C4-2B (cell line): ENCODE measurements at regions not wholly inside any gene's neighbourhood (a gene's known extent, or its start where the extent isn't known, plus 50 kb on each side); places are given as distances from the start of the nearest gene placed in this dataset.

Experiments
- ZFX ChIP-seq: fragments of 450-650 bp; IDR thresholded peaks from 2 replicates; pipeline ENCODE4 v1.6.1; 2017
- TF ChIP-seq, protein P1 (sequence below): fragments of 450-650 bp; conservative IDR thresholded peaks from 2 replicates; pipeline ENCODE4 v1.5.1; 2017; ENCODE audit warnings: mild to moderate bottlenecking

DNA sequence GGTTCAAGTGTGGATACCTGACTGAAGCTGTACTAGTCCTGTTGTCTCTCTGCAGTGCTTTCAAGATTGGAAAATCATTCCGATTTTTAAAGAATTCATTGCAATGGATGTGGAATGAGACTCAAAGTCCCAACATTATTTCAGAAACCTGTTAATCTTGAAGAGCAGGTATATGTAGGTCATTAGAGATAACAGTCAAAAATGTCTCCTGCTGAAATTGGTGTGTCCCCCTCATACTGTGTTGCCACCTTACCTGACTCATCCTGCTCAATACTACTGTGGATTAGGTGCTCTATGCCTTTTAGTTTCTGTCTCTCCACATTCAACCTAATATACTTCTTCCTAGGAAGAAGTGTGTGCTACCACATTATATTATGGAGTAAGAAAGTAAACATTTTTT is 91.1 kb upstream of the NR3C1 start:
- TF ChIP-seq, protein P1, sequence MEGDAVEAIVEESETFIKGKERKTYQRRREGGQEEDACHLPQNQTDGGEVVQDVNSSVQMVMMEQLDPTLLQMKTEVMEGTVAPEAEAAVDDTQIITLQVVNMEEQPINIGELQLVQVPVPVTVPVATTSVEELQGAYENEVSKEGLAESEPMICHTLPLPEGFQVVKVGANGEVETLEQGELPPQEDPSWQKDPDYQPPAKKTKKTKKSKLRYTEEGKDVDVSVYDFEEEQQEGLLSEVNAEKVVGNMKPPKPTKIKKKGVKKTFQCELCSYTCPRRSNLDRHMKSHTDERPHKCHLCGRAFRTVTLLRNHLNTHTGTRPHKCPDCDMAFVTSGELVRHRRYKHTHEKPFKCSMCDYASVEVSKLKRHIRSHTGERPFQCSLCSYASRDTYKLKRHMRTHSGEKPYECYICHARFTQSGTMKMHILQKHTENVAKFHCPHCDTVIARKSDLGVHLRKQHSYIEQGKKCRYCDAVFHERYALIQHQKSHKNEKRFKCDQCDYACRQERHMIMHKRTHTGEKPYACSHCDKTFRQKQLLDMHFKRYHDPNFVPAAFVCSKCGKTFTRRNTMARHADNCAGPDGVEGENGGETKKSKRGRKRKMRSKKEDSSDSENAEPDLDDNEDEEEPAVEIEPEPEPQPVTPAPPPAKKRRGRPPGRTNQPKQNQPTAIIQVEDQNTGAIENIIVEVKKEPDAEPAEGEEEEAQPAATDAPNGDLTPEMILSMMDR = no peak
- no peak for TF ChIP-seq ZFX
